Neural cell (in vitro differentiated cells): ENCODE measurements at regions not wholly inside any gene's neighbourhood (a gene's known extent, or its start where the extent isn't known, plus 50 kb on each side); places are given as distances from the start of the nearest gene placed in this dataset.
"Not testable (repeated sequence)": the region's sequence is repeated elsewhere in the genome, so short reads cannot be mapped to it uniquely, and the experiment has no call there.

Source experiments
- H2AFZ ChIP-seq: fragments of 200-600, 300-800 bp; sonication (generic), shearing (Covaris generic); 2 replicates; pipeline ENCODE4 v1.6.0; 2014; ENCODE audit warnings: low read depth, mild to moderate bottlenecking, antibody characterized with exemption, low read length, moderate library complexity
- H3F3A ChIP-seq: fragments of 200-600 bp; shearing (Covaris generic); 2 replicates; pipeline ENCODE4 v1.6.1; 2016; ENCODE audit warnings: mild to moderate bottlenecking, moderate library complexity, mixed read lengths, antibody characterized with exemption, low read length; ENCODE audit not compliant: insufficient read depth, poor library complexity, severe bottlenecking
- H3K27ac ChIP-seq: fragments of 200-600, 300-800 bp; sonication (generic), shearing (Covaris generic); 2 replicates; pipeline ENCODE4 v1.5.1; 2014; ENCODE audit warnings: mild to moderate bottlenecking, low read length, moderate library complexity
- H3K27me3 ChIP-seq: fragments of 300-800, 200-600 bp; sonication (generic), shearing (Covaris generic); 2 replicates; pipeline ENCODE4 v1.6.0; 2014; ENCODE audit warnings: mild to moderate bottlenecking, low read depth, low read length, moderate library complexity; ENCODE audit not compliant: insufficient read depth
- H3K36me3 ChIP-seq: fragments of 300-800, 200-600 bp; sonication (generic), shearing (Covaris generic); 2 replicates; pipeline ENCODE4 v1.5.1; 2014; ENCODE audit warnings: mild to moderate bottlenecking, antibody characterized with exemption, low read length, moderate library complexity; ENCODE audit not compliant: insufficient read depth
- H3K4me2 ChIP-seq: fragments of 300-800, 200-600 bp; sonication (generic), shearing (Covaris generic); 2 replicates; pipeline ENCODE4 v1.6.0; 2014; ENCODE audit warnings: mild to moderate bottlenecking, low read length
- H3K4me3 ChIP-seq: fragments of 300-800, 200-600 bp; sonication (generic), shearing (Covaris generic); 2 replicates; pipeline ENCODE4 v1.5.1; 2014; ENCODE audit warnings: mild to moderate bottlenecking, low read length, moderate library complexity
- H3K79me2 ChIP-seq: fragments of 200-600 bp; shearing (Covaris generic); replicated peaks from 2 replicates; pipeline ENCODE4 v1.6.0; 2014; ENCODE audit warnings: mild to moderate bottlenecking, low read length, moderate library complexity; ENCODE audit not compliant: insufficient read depth
- H3K9ac ChIP-seq: fragments of 300-800, 200-600 bp; sonication (generic), shearing (Covaris generic); 2 replicates; pipeline ENCODE4 v1.6.1; 2016; ENCODE audit warnings: mild to moderate bottlenecking, low read length, mixed read lengths
- H3K9me2 ChIP-seq: fragments of 200-600 bp; shearing (Covaris generic); 2 replicates; pipeline ENCODE4 v1.6.1; 2016; ENCODE audit warnings: mild to moderate bottlenecking, low read length, mixed read lengths; ENCODE audit not compliant: insufficient read depth
- H3K9me3 ChIP-seq: fragments of 200-600, 300-800 bp; sonication (generic), shearing (Covaris generic); 2 replicates; pipeline ENCODE4 v1.6.1; 2016; ENCODE audit warnings: mild to moderate bottlenecking, mixed run types, low read length, moderate library complexity, mixed read lengths
- H4K20me1 ChIP-seq: fragments of 200-600 bp; shearing (Covaris generic); 2 replicates; pipeline ENCODE4 v1.6.1; 2016; ENCODE audit warnings: mild to moderate bottlenecking, mixed run types; ENCODE audit not compliant: insufficient read depth
- EP300 ChIP-seq: fragments of 450-650 bp; conservative IDR thresholded peaks from 2 replicates; pipeline ENCODE4 v1.6.1; 2014; ENCODE audit warnings: antibody characterized with exemption, mild to moderate bottlenecking, moderate library complexity; ENCODE audit not compliant: poor library complexity, severe bottlenecking
- EZH2 ChIP-seq: fragments of 200-600, 300-800 bp; shearing (Covaris generic), sonication (generic); IDR thresholded peaks from 2 replicates; pipeline ENCODE4 v1.6.1; 2014; ENCODE audit warnings: antibody characterized with exemption, low read length, borderline replicate concordance, mild to moderate bottlenecking; ENCODE audit not compliant: insufficient read depth, poor library complexity, severe bottlenecking
- MXI1 ChIP-seq: fragments of 450-650 bp; conservative IDR thresholded peaks from 2 replicates; pipeline ENCODE4 v1.6.1; 2014; ENCODE audit warnings: antibody characterized with exemption, mild to moderate bottlenecking; ENCODE audit not compliant: poor library complexity, severe bottlenecking
- POLR2AphosphoS5 ChIP-seq: IDR thresholded peaks from 2 replicates; pipeline ENCODE4 v1.6.1; 2012
- RAD21 ChIP-seq: fragments of 450-650 bp; conservative IDR thresholded peaks from 2 replicates; pipeline ENCODE4 v1.6.1; 2014; ENCODE audit warnings: antibody characterized with exemption, mild to moderate bottlenecking, moderate library complexity
- SMC3 ChIP-seq: fragments of 450-650 bp; conservative IDR thresholded peaks from 2 replicates; pipeline ENCODE4 v1.6.1; 2014; ENCODE audit warnings: antibody characterized with exemption, mild to moderate bottlenecking, moderate library complexity; ENCODE audit not compliant: poor library complexity
- TAF1 ChIP-seq: IDR thresholded peaks from 2 replicates; pipeline ENCODE4 v1.6.1; 2012; ENCODE audit warnings: low read depth
- TF ChIP-seq, protein P1 (sequence below): fragments of 450-650 bp; IDR thresholded peaks from 2 replicates; pipeline ENCODE4 v1.5.1; 2014; ENCODE audit warnings: antibody characterized with exemption, mild to moderate bottlenecking, moderate library complexity; ENCODE audit not compliant: poor library complexity, severe bottlenecking
- TF ChIP-seq, protein P2 (sequence below): IDR thresholded peaks from 2 replicates; pipeline ENCODE4 v1.6.1; 2012; ENCODE audit warnings: borderline replicate concordance

DNA sequence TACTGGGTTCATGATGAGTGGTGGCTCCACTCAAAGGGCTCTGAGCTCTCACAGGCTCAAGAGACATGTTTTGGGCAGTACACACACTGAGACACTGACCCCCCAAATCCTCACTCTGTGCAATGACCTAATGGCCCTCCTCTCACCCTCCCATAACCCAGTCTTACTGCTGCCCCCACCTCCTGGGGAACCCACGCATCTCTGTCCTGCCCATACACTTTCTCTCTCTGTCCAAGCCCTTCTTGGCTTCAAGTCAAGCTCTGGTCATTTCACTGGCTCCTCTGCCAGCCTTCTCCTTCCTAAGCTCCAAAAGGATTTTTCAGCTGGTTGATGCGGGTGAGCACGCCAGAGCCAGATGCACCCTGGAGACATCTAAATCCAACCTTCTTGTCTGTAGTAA is 187.9 kb upstream of the TSHZ3 start:
- no peak overlapping the region for H3K4me3 ChIP-seq
- no peaks in the 10 kb centered on the region for H3K9me3 ChIP-seq
- no peaks in the 10 kb centered on the region for H3F3A ChIP-seq
- no peaks in the 10 kb centered on the region for H4K20me1 ChIP-seq
- H3K9ac ChIP-seq = no peak overlapping the region
- H3K27me3 ChIP-seq = no peaks in the 10 kb centered on the region
- H3K4me2 ChIP-seq = no peak overlapping the region
- no peaks in the 10 kb centered on the region for H3K79me2 ChIP-seq
- no peak for TF ChIP-seq MXI1
- TF ChIP-seq, protein P1, sequence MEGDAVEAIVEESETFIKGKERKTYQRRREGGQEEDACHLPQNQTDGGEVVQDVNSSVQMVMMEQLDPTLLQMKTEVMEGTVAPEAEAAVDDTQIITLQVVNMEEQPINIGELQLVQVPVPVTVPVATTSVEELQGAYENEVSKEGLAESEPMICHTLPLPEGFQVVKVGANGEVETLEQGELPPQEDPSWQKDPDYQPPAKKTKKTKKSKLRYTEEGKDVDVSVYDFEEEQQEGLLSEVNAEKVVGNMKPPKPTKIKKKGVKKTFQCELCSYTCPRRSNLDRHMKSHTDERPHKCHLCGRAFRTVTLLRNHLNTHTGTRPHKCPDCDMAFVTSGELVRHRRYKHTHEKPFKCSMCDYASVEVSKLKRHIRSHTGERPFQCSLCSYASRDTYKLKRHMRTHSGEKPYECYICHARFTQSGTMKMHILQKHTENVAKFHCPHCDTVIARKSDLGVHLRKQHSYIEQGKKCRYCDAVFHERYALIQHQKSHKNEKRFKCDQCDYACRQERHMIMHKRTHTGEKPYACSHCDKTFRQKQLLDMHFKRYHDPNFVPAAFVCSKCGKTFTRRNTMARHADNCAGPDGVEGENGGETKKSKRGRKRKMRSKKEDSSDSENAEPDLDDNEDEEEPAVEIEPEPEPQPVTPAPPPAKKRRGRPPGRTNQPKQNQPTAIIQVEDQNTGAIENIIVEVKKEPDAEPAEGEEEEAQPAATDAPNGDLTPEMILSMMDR = no peak
- TF ChIP-seq RAD21 = no peak
- no peak for TF ChIP-seq POLR2AphosphoS5
- TF ChIP-seq TAF1 = no peak
- TF ChIP-seq EZH2 = no peak
- TF ChIP-seq SMC3 = no peak
- TF ChIP-seq EP300 = no peak
- TF ChIP-seq, protein P2, sequence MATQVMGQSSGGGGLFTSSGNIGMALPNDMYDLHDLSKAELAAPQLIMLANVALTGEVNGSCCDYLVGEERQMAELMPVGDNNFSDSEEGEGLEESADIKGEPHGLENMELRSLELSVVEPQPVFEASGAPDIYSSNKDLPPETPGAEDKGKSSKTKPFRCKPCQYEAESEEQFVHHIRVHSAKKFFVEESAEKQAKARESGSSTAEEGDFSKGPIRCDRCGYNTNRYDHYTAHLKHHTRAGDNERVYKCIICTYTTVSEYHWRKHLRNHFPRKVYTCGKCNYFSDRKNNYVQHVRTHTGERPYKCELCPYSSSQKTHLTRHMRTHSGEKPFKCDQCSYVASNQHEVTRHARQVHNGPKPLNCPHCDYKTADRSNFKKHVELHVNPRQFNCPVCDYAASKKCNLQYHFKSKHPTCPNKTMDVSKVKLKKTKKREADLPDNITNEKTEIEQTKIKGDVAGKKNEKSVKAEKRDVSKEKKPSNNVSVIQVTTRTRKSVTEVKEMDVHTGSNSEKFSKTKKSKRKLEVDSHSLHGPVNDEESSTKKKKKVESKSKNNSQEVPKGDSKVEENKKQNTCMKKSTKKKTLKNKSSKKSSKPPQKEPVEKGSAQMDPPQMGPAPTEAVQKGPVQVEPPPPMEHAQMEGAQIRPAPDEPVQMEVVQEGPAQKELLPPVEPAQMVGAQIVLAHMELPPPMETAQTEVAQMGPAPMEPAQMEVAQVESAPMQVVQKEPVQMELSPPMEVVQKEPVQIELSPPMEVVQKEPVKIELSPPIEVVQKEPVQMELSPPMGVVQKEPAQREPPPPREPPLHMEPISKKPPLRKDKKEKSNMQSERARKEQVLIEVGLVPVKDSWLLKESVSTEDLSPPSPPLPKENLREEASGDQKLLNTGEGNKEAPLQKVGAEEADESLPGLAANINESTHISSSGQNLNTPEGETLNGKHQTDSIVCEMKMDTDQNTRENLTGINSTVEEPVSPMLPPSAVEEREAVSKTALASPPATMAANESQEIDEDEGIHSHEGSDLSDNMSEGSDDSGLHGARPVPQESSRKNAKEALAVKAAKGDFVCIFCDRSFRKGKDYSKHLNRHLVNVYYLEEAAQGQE = no peak
- H2AFZ ChIP-seq = no peak overlapping the region
- no peaks in the 10 kb centered on the region for H3K36me3 ChIP-seq
- no peak overlapping the region for H3K27ac ChIP-seq
- no peaks in the 10 kb centered on the region for H3K9me2 ChIP-seq

DNA sequence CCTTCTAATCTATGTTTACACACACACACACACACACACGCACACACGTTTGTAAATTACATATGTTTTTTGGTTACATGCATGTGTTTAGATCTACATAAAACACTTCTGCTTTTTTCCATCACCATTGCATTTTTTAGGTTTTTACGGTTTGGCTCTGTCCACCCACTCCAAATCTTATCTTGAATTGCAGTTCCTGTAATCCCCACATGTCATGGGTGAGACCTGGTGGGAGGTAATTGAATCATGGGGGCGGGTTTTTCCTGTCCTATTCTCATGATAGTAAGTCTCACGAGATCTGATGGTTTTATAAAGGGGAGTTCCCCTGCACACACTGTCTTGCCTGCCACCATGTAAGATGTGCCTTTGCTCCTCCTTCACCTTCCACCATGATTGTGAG is 188.7 kb upstream of the TSHZ3 start:
- H3K9me2 ChIP-seq, H2AFZ ChIP-seq, H3K9ac ChIP-seq, H3K4me3 ChIP-seq, H3K27me3 ChIP-seq, H4K20me1 ChIP-seq, H3F3A ChIP-seq, H3K9me3 ChIP-seq, H3K79me2 ChIP-seq, H3K4me2 ChIP-seq, H3K27ac ChIP-seq, H3K36me3 ChIP-seq: not testable (repeated sequence)

DNA sequence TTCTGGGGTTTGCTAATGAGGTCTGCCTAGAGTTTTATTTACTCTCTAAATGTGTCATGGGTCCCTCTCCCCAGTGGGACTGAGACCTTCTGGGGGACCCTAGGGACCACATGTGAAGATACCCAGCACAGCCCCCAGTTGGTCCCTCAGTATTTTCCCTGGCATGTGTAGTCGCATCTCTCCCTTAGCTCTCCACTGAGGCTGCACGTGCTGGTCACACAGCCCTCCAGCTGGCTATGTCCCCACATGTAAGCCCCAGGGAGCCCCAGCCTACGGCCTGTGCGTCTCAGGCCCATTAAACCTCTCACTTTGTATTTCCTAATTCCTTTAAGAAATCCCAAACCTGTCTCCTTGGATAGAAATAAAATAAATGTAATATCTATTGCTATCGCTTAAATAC is 189.6 kb upstream of the TSHZ3 start:
- H3K79me2 ChIP-seq = no peaks in the 10 kb centered on the region
- no peaks in the 10 kb centered on the region for H3K9me3 ChIP-seq
- H3K27ac ChIP-seq = no peak overlapping the region
- H3K4me3 ChIP-seq = no peak overlapping the region
- H3K9me2 ChIP-seq = no peaks in the 10 kb centered on the region
- H3K27me3 ChIP-seq = peaks cover 3% of the 10 kb centered on the region
- H3F3A ChIP-seq = no peaks in the 10 kb centered on the region
- no peak overlapping the region for H3K4me2 ChIP-seq
- TF ChIP-seq, protein P1 = no peak
- TF ChIP-seq TAF1 (no peak), POLR2AphosphoS5 (no peak), RAD21 (no peak), SMC3 (no peak), EP300 (no peak), MXI1 (no peak), EZH2 (no peak)
- TF ChIP-seq, protein P2 = no peak
- no peaks in the 10 kb centered on the region for H3K36me3 ChIP-seq
- H4K20me1 ChIP-seq = no peaks in the 10 kb centered on the region
- H3K9ac ChIP-seq = no peak overlapping the region
- no peak overlapping the region for H2AFZ ChIP-seq
